ENCODE measurements at regions not wholly inside any gene's neighbourhood (a gene's known extent, or its start where the extent isn't known, plus 50 kb on each side); places are given as distances from the start of the nearest gene placed in this dataset.

DNA sequence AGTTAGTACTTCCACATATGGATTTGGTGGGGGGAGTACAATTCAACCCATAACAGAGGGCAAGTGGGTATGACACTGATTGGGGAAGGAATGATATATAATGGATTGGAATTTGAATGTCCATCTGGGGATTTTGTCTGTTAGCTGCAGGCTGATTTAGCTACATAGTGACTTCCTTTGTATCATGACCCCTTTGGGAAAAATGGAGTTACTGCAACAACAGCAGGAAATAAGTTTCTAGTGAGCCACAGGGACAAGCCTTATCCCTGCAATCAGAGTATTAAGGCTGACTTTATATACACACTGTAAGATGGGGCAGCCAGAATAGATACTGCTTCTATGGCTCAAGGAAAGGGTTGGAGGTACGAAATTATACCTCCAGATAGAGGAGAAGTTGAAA lies 404.4 kb upstream of the MEIS1 start:
- Histone ChIP-seq H3K4me3 (no peak overlapping the region), H3K9me3 (no peaks in the 10 kb centered on the region), H3K36me3 (no peaks in the 10 kb centered on the region), H3K27me3 (ENCODE audit: low read depth) (no peaks in the 10 kb centered on the region), H3K4me1 (no peaks in the 10 kb centered on the region), H3K27ac (no peak overlapping the region)
- TF ChIP-seq, protein P1, sequence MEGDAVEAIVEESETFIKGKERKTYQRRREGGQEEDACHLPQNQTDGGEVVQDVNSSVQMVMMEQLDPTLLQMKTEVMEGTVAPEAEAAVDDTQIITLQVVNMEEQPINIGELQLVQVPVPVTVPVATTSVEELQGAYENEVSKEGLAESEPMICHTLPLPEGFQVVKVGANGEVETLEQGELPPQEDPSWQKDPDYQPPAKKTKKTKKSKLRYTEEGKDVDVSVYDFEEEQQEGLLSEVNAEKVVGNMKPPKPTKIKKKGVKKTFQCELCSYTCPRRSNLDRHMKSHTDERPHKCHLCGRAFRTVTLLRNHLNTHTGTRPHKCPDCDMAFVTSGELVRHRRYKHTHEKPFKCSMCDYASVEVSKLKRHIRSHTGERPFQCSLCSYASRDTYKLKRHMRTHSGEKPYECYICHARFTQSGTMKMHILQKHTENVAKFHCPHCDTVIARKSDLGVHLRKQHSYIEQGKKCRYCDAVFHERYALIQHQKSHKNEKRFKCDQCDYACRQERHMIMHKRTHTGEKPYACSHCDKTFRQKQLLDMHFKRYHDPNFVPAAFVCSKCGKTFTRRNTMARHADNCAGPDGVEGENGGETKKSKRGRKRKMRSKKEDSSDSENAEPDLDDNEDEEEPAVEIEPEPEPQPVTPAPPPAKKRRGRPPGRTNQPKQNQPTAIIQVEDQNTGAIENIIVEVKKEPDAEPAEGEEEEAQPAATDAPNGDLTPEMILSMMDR (IDR thresholded peaks at IDR 0.05): no peak
- DNase-seq (no peak), ATAC-seq (no peak)
- intact Hi-C loops (cut with DNase I): no loop called here

DNA sequence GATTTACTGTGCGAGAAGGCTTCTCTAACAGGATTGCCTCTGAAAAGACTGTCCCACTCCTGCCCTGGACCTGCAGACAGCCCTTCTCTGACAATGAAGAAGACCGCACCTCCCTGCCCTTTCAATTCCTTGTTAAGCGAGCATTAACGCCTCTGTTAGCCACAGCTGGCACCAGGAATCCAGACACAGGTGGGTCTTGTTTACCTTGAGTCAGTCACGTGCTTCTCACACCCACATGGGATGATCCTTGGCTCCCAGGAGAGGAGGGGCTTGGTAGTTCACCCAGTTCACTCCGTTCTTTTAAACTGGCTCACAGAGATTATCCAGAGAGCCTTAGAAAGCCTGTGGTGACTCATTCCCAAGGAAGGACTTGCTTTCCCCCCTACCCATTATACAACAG lies 410.5 kb upstream of the MEIS1 start:
- Histone ChIP-seq H3K4me3 (no peak overlapping the region), H3K27me3 (ENCODE audit: low read depth) (no peaks in the 10 kb centered on the region), H3K36me3 (no peaks in the 10 kb centered on the region), H3K9me3 (no peaks in the 10 kb centered on the region), H3K4me1 (no peaks in the 10 kb centered on the region), H3K27ac (no peak overlapping the region)
- intact Hi-C loops (cut with DNase I): no loop called here
- no peak for ATAC-seq
- no peak for DNase-seq
- TF ChIP-seq, protein P1 (IDR thresholded peaks at IDR 0.05): no peak

DNA sequence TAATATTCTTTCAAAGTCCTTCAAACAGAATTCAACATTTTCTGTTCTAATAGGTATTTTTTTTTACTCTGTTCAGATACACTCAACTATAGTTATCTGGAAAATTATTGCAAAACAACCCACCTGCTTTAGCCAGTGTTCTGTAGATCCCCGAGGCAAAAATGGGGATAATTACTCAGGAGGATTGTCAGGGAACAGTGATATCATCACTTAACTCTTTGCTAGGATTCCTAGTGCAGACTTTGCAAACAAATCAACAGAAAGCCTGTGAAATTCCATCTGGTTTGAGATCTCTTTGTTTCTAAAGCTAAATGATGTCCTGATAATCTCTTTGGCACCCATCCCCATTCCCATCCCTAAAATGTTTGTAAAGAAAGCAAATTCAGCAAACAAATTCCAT lies 413.6 kb upstream of the MEIS1 start:
- Histone ChIP-seq H3K4me3 (no peak overlapping the region), H3K9me3 (no peaks in the 10 kb centered on the region), H3K4me1 (no peaks in the 10 kb centered on the region), H3K27me3 (ENCODE audit: low read depth) (no peaks in the 10 kb centered on the region), H3K36me3 (no peaks in the 10 kb centered on the region), H3K27ac (no peak overlapping the region)
- TF ChIP-seq, protein P1 (IDR thresholded peaks at IDR 0.05): no peak
- ATAC-seq (no peak), DNase-seq (no peak)
- intact Hi-C loops (cut with DNase I): no loop called here

DNA sequence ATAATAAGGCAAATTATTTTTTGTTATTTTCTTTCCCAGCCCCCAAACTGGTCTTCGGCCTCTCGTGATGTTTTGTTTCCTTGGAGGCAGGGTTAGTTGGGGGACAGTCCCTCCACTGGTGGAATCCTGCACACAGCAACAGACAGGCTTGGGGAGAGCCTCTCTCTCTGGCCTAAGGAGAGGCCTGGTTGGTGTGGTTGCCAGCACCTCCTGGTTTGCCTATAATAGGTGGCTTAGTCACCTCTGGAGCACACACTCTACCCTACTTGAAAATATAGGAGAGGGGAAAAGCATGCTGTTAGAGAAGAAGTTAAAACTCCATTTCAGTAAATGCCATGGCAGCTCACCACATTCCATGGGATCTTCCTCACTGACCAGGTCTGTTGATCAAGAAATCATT lies 417.2 kb upstream of the MEIS1 start:
- intact Hi-C loops (cut with DNase I): no loop called here
- no peak for DNase-seq
- peak; percentile 65 to 83 for ATAC-seq
- Histone ChIP-seq H3K27me3 (ENCODE audit: low read depth) (no peaks in the 10 kb centered on the region), H3K36me3 (no peaks in the 10 kb centered on the region), H3K9me3 (no peaks in the 10 kb centered on the region), H3K27ac (no peak overlapping the region), H3K4me1 (no peaks in the 10 kb centered on the region), H3K4me3 (no peak overlapping the region)
- TF ChIP-seq, protein P1 (IDR thresholded peaks at IDR 0.05): no peak

DNA sequence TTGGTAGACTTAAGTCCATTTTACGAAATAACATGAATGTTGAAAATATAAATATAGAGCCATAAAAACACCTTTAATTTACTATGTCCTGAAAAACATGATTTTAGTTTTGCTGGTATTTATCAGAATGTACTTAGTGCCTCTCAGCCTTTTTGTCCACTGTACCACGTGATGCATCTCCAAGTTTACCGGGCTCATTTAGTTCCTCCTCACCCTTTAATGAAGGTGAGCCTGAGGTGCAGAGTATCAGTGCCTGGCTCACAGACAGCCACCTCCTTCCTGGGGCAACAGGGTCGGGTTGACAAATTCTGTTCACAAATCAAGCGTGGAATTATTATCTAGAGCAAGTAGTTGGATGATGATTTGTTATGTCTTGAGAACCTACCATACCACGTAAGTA lies 420.5 kb upstream of the MEIS1 start:
- Histone ChIP-seq H3K4me3 (no peak overlapping the region), H3K4me1 (no peaks in the 10 kb centered on the region), H3K27me3 (ENCODE audit: low read depth) (no peaks in the 10 kb centered on the region), H3K9me3 (peaks cover 9% of the 10 kb centered on the region), H3K36me3 (no peaks in the 10 kb centered on the region), H3K27ac (no peak overlapping the region)
- intact Hi-C loops (cut with DNase I): no loop called here
- TF ChIP-seq, protein P1 (IDR thresholded peaks at IDR 0.05): no peak
- ATAC-seq (no peak), DNase-seq (no peak)

DNA sequence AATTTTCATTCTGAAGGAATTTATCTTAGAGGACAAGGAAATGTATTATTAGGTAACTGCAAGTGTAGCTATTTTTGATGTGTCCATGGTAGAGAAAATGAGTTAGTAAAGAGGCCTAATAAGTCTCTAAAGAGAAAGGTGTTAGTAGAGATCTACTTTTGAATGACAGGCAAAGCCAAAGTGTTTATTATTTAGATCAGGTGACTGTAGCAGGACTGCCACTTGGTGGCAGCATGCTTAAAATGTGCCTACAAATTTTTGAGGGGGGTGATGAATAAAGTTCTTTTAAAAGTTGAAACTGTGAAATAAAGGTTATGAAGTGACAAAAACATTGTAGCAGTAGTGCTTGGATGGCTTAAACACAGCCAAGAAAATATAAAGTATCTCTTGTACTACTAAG lies 421.5 kb upstream of the MEIS1 start:
- H3K36me3 ChIP-seq: no peaks in the 10 kb centered on the region
- H3K9me3 ChIP-seq: peaks cover 9% of the 10 kb centered on the region
- TF ChIP-seq, protein P1 (IDR thresholded peaks at IDR 0.05): no peak
- DNase-seq: no peak
- intact Hi-C loops (cut with DNase I): no loop called here
- H3K27ac ChIP-seq: no peak overlapping the region
- no peak for ATAC-seq
- H3K27me3 ChIP-seq (ENCODE audit: low read depth): no peaks in the 10 kb centered on the region
- no peaks in the 10 kb centered on the region for H3K4me1 ChIP-seq
- no peak overlapping the region for H3K4me3 ChIP-seq

Data from lower lobe of right lung (tissue), 2 donors.